ENCODE measurements at regions not wholly inside any gene's neighbourhood (a gene's known extent, or its start where the extent isn't known, plus 50 kb on each side); places are given as distances from the start of the nearest gene placed in this dataset.
"Not testable (repeated sequence)": the region's sequence is repeated elsewhere in the genome, so short reads cannot be mapped to it uniquely, and the experiment has no call there.

- not testable (repeated sequence) for H3K27me3 ChIP-seq (ENCODE audit: control insufficient read depth in 1 of 2, insufficient read depth in 1 of 2, low read length in 2 of 2); H3K27ac ChIP-seq (ENCODE audit: low read length, poor library complexity, severe bottlenecking); H3K36me3 ChIP-seq (ENCODE audit: control insufficient read depth in 1 of 2, insufficient read depth in 2 of 2, low read depth in 1 of 2, low read length in 2 of 2); H3K23ac ChIP-seq (ENCODE audit: low read length in 2 of 2); H3K4me3 ChIP-seq (ENCODE audit: insufficient read depth in 1 of 2, low read depth in 1 of 2, low read length in 2 of 2); H3K9me3 ChIP-seq (ENCODE audit: control insufficient read depth, low read length); H4K8ac ChIP-seq (ENCODE audit: low read length); H2AFZ ChIP-seq (ENCODE audit: low read depth, low read length); H3K4me1 ChIP-seq (ENCODE audit: control insufficient read depth, insufficient read depth, low read depth, low read length); H4K91ac ChIP-seq (ENCODE audit: low read length); H2BK15ac ChIP-seq (ENCODE audit: low read depth, poor library complexity, severe bottlenecking); H2BK120ac ChIP-seq (ENCODE audit: low read depth, low read length); H3K9ac ChIP-seq (ENCODE audit: low read length); H2BK5ac ChIP-seq (ENCODE audit: low read depth, low read length, poor library complexity, severe bottlenecking); H3K79me1 ChIP-seq (replicated peaks; ENCODE audit: low read length, poor library complexity, severe bottlenecking); H3K4me2 ChIP-seq (ENCODE audit: low read length, poor library complexity, severe bottlenecking); DNase-seq; H3K14ac ChIP-seq (ENCODE audit: low read length in 2 of 2); H2AK5ac ChIP-seq (ENCODE audit: low read length, severe bottlenecking)
- peak overlapping the region in 1 of 2 experiments; percentile 61 for H2BK12ac ChIP-seq (ENCODE audit: low read length in 2 of 2)
- 95% methylated on average over 5 of the region's 5 CpGs for WGBS
- H3K18ac ChIP-seq (ENCODE audit: low read depth in 1 of 2, low read length in 2 of 2) = peak overlapping the region in 1 of 2 experiments; percentile 18
- H3K4ac ChIP-seq (ENCODE audit: low read depth in 1 of 2, low read length in 2 of 2) = peak overlapping the region in 1 of 2 experiments; percentile 76
These were observed 54.9 kb upstream of the PTPN1 start for GRCh38 chr20:50455245-50455644.

GRCh38 chr20:50455656-50456451, 54.3 kb upstream of the PTPN1 start:
- H4K91ac ChIP-seq (ENCODE audit: low read length) = peak overlapping the region; percentile 91
- H2AK5ac ChIP-seq (ENCODE audit: low read length, severe bottlenecking) = no peak overlapping the region
- no peak overlapping the region for H3K4me3 ChIP-seq (ENCODE audit: insufficient read depth in 1 of 2, low read depth in 1 of 2, low read length in 2 of 2)
- H3K4me1 ChIP-seq (ENCODE audit: control insufficient read depth, insufficient read depth, low read depth, low read length) = peaks cover 14% of the 10 kb centered on the region
- H3K4me2 ChIP-seq (ENCODE audit: low read length, poor library complexity, severe bottlenecking) = no peak overlapping the region
- peak overlapping the region; percentile 84 to 86 for H3K18ac ChIP-seq (ENCODE audit: low read depth in 1 of 2, low read length in 2 of 2)
- peak overlapping the region; percentile 89 for H2BK15ac ChIP-seq (ENCODE audit: low read depth, poor library complexity, severe bottlenecking)
- no peaks in the 10 kb centered on the region for H3K27me3 ChIP-seq (ENCODE audit: control insufficient read depth in 1 of 2, insufficient read depth in 1 of 2, low read length in 2 of 2)
- 75% methylated on average over 18 of the region's 19 CpGs for WGBS
- peak overlapping the region in 1 of 2 experiments; percentile 1 for H3K14ac ChIP-seq (ENCODE audit: low read length in 2 of 2)
- H2BK120ac ChIP-seq (ENCODE audit: low read depth, low read length) = peak overlapping the region; percentile 75
- peak overlapping the region; percentile 93 for H4K8ac ChIP-seq (ENCODE audit: low read length)
- H3K79me1 ChIP-seq (replicated peaks; ENCODE audit: low read length, poor library complexity, severe bottlenecking) = no peaks in the 10 kb centered on the region
- peak overlapping the region; percentile 70 to 76 for H3K4ac ChIP-seq (ENCODE audit: low read depth in 1 of 2, low read length in 2 of 2)
- no peaks in the 10 kb centered on the region for H3K9me3 ChIP-seq (ENCODE audit: control insufficient read depth, low read length)
- H2BK5ac ChIP-seq (ENCODE audit: low read depth, low read length, poor library complexity, severe bottlenecking) = no peak overlapping the region
- peak overlapping the region; percentile 61 to 91 for H2BK12ac ChIP-seq (ENCODE audit: low read length in 2 of 2)
- H3K23ac ChIP-seq (ENCODE audit: low read length in 2 of 2) = no peak overlapping the region
- no peaks in the 10 kb centered on the region for H3K36me3 ChIP-seq (ENCODE audit: control insufficient read depth in 1 of 2, insufficient read depth in 2 of 2, low read depth in 1 of 2, low read length in 2 of 2)
- no peak for DNase-seq
- no peak overlapping the region for H3K27ac ChIP-seq (ENCODE audit: low read length, poor library complexity, severe bottlenecking)
- no peak overlapping the region for H2AFZ ChIP-seq (ENCODE audit: low read depth, low read length)
- H3K9ac ChIP-seq (ENCODE audit: low read length) = no peak overlapping the region

GRCh38 chr20:50456452-50457324, 53.5 kb upstream of the PTPN1 start:
- Histone ChIP-seq H3K4me1 (ENCODE audit: control insufficient read depth, insufficient read depth, low read depth, low read length) (peaks cover 8% of the 10 kb centered on the region), H3K14ac (ENCODE audit: low read length in 2 of 2) (peak overlapping the region in 1 of 2 experiments; percentile 1), H3K9ac (ENCODE audit: low read length) (no peak overlapping the region), H3K18ac (ENCODE audit: low read depth in 1 of 2, low read length in 2 of 2) (peak overlapping the region; percentile 84 to 86), H3K23ac (ENCODE audit: low read length in 2 of 2) (no peak overlapping the region), H4K8ac (ENCODE audit: low read length) (peak overlapping the region; percentile 57), H2BK15ac (ENCODE audit: low read depth, poor library complexity, severe bottlenecking) (peak overlapping the region; percentile 36), H2AK5ac (ENCODE audit: low read length, severe bottlenecking) (no peak overlapping the region), H3K79me1 (replicated peaks; ENCODE audit: low read length, poor library complexity, severe bottlenecking) (no peaks in the 10 kb centered on the region), H3K4me2 (ENCODE audit: low read length, poor library complexity, severe bottlenecking) (no peak overlapping the region), H2AFZ (ENCODE audit: low read depth, low read length) (no peak overlapping the region), H3K36me3 (ENCODE audit: control insufficient read depth in 1 of 2, insufficient read depth in 2 of 2, low read depth in 1 of 2, low read length in 2 of 2) (no peaks in the 10 kb centered on the region), H3K9me3 (ENCODE audit: control insufficient read depth, low read length) (no peaks in the 10 kb centered on the region), H3K27ac (ENCODE audit: low read length, poor library complexity, severe bottlenecking) (no peak overlapping the region), H2BK120ac (ENCODE audit: low read depth, low read length) (peak overlapping the region; percentile 75), H2BK5ac (ENCODE audit: low read depth, low read length, poor library complexity, severe bottlenecking) (no peak overlapping the region), H3K4me3 (ENCODE audit: insufficient read depth in 1 of 2, low read depth in 1 of 2, low read length in 2 of 2) (no peak overlapping the region), H2BK12ac (ENCODE audit: low read length in 2 of 2) (peak overlapping the region; percentile 61 to 91), H4K91ac (ENCODE audit: low read length) (peak overlapping the region; percentile 91), H3K27me3 (ENCODE audit: control insufficient read depth in 1 of 2, insufficient read depth in 1 of 2, low read length in 2 of 2) (no peaks in the 10 kb centered on the region), H3K4ac (ENCODE audit: low read depth in 1 of 2, low read length in 2 of 2) (peak overlapping the region; percentile 70 to 76)
- DNase-seq = no peak
- WGBS = 91% methylated on average over 8 of the region's 8 CpGs

All from mesenchymal stem cell (in vitro differentiated cells and primary cell).